GM19438 (cell line): ENCODE measurements at regions not wholly inside any gene's neighbourhood (a gene's known extent, or its start where the extent isn't known, plus 50 kb on each side); places are given as distances from the start of the nearest gene placed in this dataset.

ENCODE experiments used
- ATAC-seq: cut with Tn5 transposase; IDR thresholded peaks from one replicate; pipeline ENCODE4 v1.9.1; 2021; ENCODE audit warnings: low read depth; ENCODE audit not compliant: unreplicated experiment

DNA sequence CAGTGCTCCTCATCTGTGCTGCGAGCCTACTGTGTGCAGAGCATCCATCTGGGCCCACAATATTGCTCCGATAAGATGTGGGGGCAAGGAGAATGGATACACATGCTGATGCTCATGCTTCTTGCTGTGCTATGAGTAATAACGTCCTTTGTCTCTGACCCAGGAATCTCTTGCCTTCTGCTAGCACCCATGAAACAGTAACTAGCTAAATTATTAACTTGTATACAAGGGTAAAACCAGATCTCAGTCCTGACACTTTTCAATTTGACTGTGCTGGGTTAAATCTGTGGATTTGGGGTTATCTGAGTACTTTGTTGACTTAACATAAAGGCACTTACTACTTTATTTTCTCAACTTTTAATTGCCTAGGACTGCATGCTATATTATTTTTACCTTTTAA lies 357.6 kb downstream of the SLC4A3 start:
- no peak for ATAC-seq

DNA sequence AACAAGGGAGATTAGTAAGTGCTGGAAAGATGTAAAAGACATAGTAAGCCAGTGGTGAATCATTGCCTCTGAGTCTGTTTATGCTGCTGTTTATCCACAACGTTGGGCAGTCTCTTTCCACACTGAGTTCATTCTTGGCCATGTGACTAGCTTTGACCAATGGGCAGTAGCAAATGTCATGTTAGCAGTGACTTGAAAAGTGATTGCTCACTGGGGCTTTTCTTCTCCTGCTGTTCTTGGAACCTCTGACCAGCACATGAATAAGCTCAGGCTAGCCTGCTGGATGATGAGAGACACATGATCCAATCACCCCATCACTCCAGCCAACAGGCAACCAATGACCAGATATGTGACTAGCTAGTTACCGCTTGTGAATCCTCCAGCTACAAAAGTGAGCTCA lies 360.4 kb downstream of the SLC4A3 start:
- no peak for ATAC-seq

DNA sequence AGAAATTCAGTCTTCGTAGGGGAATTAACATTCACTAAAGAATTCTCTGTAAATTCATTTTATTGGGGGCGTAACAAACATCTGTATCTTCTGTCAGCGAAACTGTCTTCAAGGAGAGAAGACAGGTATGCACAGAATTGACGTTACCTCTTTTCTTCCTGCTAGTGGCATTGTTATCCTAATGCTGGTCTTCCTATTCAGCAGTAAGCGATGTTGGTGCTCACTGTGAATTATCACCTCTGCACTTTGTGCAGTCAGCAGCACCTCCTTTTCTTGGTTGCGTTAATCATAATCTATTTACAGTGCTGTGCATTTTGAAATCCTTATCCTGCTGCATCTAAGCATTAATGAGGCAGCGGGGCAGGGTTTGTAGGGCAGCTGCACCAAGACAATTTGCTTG lies 362.3 kb downstream of the SLC4A3 start:
- ATAC-seq = no peak

DNA sequence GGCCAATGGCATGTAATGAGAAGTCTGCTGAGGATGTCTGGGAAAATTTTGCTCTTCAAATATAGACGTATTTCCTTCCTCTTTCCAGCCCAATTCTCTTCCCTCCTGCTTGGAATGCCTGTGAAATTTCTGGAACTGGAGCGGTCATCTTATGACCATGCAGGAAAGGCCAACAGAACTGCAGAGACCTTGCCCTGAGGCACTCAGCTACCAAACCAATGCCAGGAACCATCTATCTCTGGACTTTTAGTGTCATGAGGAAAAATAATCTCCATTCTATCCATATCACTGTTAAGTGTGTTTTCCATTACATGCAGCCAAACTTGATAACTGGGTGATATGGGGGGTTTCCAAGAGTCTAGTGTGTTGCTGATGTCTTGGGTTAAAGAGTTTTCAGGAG lies 363.7 kb downstream of the SLC4A3 start:
- ATAC-seq = no peak

DNA sequence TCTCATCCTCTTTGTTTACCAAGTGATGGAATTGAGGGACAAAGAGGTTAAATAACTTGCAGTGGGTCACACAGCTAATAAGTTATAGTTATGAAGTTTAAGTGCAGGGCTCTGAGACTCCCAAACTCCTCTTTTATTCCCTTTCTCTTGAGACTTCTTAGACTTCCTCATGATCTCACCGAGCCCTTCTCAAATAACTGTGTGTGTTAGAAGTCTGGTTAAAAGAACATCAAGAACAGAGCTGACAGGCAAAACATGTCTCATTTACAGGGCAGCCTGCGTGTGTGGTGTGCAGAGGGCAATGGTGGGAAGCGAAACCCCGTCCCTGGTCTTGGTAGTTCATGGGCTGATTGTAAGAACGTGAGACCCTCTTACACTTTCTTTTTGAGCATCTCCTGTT lies 368.0 kb downstream of the SLC4A3 start:
- no peak for ATAC-seq

DNA sequence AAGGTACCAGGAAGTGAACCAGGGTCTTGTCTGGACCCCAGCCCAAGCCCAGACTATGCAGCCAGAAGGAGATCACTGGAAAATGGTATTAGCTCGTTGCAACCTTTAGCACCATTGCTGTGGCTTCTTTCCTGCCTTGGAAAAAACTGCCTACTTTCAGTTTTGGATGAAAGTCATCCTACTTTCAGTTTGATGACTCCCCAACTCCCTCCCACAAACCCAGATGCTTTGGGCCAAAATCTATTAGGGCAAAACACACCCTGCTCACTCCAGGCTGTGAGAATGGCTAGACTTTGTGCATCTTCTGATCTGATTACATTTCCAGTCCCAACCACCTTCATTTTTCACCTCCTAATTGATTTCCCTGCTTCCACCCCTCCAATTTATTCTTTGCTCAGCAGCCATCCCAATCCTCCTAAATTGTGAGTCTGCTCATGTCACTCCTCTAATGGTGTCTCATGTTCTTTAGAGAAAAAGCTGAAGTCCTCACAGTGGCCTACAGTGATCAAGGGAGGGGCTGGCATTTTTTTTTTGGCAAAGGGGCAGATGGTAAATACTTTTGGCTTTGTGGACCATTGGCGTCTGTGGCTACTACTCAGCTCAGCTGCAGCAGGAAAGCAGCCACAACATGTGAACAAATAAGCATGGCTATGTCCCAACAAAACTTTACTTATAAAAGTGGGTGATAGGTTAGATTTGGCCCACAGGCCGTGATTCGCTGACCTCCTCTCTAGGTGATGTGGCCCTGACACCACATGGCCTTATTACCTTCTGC lies 368.7 kb downstream of the SLC4A3 start:
- ATAC-seq = no peak

DNA sequence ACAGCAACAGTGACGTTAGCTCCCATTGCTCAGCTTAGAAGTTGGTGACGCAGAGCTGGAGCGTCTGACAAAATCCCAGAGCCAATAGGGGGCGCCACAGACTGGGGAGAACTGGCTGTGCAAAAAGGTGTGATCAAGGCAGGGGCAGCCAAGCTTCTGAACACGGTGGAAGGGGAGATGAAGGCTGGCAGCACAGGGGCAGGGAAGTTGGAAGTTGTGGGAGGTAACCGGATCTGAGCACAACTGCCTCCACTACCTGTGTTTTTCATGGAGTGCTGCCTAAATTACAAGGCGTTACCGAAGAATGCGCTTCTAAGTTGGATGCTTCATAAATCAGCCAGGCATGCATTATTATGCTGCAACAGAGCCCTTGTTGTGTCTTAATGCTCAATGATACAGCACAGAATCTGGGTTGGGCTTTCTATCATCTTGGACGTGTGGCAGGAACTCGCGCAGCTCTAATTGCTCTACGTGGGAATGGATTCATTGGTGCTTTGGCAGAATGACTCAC lies 370.0 kb downstream of the SLC4A3 start:
- ATAC-seq = no peak

DNA sequence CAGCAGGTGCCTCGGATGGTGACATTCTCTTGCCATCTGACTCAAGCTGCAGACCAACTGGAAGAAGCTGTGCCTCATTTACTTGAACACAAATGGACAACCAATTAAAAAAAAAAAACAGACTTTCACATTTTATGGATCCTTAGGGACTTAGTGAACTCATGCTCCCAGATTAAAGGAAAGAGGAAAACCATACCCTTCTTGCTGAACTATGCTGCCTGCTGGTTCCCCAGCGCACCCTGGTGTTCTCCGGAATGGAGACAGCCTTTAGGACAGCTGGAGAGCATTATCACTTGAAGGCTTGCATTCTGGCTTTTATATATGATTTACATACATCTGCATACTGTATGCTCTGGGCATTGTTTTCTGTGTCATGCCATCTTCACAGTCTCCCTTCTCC lies 370.7 kb downstream of the SLC4A3 start:
- ATAC-seq = no peak

DNA sequence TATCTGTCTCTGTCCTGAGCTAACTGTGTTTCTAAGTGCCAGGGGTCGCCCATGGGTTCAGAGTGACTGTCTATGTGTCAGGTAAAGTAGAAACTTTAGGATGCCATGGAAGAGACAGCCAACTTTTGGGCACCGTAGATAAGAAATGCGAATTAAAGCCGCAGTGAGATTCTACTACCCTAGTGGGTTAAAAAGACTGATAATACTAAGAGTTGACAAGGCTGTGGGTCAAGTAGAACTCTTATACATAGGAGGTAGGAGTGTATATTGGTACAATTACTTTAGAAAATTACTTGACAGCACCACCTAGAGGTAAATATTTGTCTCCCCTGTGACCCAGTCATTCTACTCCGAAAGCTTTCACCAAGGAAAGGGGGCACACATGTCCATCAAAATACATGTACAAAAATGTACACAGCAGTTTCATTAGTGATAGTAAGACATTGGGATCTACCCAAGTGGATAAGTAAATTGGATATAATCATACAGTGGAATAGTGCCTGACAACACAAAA lies 371.3 kb downstream of the SLC4A3 start:
- ATAC-seq = no peak

DNA sequence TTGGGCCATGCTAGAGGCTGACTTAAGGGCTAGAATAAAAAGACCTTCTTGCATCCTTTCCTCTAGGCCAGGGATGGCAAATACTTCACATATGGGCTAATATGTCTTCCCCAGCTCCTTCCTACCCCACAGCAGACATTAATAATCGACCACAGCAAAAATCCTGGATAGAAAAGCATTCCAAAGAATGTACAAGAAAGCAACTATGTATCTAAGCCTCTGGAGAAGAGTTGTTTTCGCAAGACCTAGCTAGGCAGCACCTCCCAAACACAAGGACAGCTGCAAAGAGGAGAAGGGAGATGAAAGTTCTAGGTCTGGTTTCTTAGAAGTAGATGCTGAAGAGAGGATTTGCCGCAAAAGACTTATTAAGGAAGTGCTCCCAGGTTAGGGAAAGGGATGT lies 372.6 kb downstream of the SLC4A3 start:
- no peak for ATAC-seq

DNA sequence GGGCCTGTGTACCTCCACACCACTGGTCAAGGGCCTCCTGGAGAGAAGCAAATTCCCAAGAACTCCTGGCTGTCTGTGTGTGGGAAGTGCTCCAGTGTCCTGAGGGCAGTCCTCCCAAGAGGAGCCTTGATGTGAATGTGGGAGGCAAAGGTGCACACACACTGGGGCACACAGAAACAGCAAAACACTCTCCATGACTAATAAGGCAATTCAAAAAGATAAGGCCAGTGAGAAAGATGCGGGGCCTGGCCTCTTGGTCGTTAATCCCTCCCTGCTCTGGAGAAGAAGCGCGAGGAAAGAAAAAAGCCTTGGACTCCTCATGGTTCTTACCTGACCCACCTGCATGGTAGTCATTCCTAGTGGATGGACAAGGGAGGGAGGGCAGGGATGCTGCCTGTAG lies 373.2 kb downstream of the SLC4A3 start:
- no peak for ATAC-seq

DNA sequence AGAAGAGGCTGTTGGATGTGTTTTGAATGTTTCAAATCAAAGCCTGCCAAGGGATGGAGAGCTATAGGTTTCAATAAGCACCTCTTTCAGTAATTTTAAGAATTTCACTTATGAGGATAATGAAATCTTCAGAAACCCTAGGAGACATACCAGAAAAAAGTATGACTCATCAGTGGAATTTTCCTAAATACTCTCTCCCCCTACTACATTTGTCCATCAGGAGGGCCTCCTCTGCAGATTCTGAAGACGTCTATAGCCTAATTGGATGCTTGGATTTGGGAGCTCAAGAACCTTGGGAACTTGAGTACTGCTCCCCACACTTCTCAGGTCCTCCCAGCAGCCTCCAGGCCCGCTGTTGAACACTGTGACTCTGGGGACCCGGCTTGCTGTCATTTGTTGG lies 374.3 kb downstream of the SLC4A3 start:
- ATAC-seq = no peak

DNA sequence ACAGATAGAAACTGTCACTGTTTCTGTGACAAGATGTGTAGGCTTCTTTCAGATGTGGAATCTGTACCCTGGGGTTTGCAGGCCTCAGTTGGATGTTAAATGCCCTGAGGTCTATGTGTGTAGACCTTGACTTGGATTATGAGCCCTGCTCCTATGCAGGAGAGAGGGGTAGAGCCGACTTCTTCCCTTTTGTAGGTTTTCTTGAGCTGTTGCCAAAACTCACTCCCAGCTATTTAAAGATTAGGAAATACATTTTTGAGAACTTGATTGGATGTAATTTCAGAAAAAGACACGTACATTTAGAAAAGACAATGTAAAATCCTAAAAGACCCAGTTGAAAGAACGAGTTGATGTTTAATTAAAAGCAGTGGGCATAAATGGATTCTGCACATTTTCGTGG lies 374.8 kb downstream of the SLC4A3 start:
- no peak for ATAC-seq

DNA sequence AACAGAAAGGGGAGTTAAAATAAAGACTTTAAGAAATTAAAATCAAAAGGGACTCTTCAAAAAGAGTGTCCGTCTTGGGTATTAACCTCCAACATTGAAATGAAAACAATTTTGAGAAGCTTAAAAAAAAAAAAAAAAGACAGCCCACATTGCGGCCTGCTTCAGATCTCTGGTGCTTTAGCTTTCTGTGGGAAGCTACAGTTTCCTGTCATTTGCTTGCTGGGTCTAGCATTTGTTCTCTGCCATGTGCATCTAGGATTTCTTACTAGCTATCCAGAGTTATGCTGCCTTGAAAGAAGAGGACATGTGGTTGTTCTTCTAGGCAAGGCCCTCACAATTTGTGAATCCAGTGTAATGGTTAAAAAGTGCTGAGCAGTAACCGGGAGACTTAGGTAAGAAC lies 375.3 kb downstream of the SLC4A3 start:
- ATAC-seq = no peak

DNA sequence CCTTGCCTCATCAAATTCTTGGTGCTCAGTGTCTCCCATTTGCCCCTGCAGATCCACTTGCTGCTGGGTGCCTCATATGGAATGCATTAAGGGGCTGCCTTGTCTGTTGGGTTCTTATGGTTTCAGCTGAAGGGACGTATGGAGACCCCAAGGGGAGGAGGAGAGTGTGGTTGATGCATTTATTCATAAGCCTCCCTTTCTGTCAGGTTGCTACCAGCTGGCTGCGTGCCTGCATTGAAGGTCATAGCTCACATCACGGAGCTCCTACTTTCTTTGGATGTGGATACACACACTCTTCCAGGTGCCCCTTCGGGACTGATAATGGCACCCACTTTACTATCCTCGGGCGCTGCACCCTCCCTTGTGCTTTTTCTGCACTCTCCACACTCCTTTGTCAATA lies 377.9 kb downstream of the SLC4A3 start:
- ATAC-seq = no peak

DNA sequence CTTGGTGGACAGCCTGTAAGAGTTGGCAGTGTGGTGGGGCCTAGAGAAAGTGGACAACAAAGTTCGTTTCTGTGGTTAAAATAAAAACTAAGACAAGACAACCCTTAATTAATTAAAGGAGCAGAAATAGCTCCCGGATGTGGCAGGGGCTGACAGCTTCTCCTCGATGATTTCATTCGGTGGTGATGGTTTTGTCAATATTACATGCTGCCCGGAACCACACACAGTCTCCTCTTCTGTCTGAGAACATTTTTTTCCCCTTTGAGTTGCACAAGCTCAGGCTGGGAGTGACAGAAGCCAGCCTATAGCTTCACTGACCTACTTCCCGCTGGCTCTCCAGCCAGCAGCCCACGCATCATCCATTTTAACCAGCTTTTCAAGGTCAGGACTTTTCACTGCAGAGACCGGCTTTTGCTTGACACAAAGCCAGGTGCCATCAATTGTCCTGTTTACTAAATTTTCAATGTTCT lies 378.8 kb downstream of the SLC4A3 start:
- ATAC-seq = no peak

DNA sequence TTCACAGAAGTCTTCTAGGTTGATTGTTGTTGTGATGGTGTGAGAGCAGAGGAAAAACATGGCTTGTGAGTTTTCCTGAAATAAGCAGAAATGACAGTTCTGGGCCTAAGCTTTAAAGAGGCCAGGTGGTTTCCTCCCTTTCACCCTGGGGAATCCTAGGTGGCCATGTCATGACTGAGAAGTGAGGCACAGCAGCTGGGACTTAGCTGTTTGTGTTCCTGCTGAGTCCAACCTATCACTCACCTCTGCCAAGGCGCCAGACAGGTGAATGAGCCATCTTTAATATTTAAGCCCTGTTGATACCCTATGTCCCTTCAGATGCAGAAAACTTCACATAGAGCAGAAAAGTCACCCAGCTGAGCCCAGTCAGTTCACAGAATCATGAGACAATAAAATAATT lies 384.4 kb downstream of the SLC4A3 start:
- no peak for ATAC-seq

DNA sequence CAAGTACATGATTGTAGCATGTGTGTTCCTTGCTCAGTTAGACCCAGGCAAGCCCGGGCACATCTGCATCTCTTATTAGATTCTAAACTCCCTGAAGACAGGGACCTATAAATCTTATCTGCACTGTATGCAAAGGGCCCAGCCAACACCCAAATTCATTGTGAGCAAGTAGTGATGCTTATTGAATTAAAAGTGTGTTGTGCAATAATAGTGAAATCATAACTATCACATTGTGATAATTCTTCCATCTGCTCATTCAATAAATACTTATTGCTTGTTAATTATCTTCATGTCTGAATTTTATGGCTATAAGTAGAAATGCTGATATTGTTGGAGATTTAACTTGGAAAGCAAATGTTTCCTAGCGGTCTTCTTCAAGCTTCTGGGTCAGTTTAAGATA lies 387.5 kb downstream of the SLC4A3 start:
- ATAC-seq = no peak

DNA sequence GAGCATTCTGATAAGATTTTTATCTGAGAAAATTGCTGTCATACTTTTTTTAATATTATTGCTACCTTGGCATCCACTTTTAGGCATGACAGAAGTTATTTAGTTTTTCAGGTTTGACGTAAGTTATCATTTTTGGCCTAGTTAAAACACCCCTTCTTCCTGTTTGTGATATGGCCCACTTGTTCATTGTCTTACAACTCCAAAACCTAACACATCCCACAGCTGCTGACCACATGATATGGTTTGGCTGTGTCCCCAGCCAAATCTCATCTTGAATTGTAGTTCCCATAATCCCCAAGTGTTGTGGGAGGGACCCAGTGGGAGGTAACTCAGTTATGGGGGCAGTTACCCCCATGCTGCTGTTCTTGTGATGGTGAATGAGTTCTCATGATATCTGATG lies 388.1 kb downstream of the SLC4A3 start:
- ATAC-seq = no peak

DNA sequence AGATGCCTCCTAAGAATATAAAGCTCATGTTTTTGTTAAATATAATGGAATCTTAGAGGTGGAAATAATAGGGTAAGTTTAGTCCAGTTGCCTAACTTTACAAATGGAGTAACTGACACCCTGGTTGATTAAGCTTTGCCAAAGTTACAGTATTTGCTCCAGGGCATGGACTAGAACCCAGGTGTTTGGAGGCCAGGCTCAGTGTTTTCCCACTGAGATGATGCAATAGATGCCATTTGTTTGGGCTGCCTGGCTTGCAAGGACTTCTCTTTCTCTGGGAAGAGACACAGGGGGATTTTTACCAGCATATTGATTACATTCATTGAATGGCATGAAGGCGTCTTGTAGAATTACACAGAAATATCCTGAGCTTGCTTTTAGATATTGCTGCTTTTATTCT lies 397.8 kb downstream of the SLC4A3 start:
- no peak for ATAC-seq

DNA sequence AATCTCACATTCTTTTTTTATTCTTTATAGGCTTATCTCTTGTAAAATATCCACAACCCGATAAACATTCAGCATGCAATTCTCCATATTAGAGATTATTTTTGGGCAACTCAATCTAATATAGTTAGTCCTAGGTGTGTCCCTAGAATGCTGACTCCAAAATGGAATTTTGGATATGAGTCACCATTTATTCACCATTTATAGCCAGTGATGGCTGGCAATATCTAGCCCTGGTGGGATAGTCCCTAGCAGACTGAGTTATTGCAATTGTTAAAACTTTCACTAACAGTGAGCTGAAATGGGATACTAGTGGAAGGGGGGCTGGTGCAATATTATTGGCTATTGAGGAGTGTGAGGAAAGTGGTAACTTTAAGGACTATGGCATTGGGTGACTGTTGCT lies 401.6 kb downstream of the SLC4A3 start:
- ATAC-seq = no peak

DNA sequence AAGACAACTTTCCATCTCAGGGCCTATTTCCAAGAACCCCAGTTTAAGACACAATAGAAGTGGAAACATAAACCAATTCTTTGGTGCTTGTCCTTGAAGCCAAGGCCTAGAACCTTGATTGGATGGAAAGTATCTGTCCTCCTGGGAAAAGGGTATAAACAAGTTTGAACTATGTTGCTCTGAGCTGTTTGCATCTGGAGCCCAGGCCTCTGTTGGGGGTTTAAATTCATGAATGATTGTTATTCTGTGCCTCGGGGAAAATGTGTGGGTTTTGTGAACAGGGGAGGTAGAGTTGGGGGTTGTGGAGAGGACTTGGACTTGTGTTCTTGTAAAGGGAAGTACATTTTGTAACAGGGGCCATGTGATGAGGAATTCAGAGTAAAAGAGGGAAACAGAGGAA lies 406.1 kb downstream of the SLC4A3 start:
- ATAC-seq = no peak
